HG03342 (cell line): ENCODE measurements at regions not wholly inside any gene's neighbourhood (a gene's known extent, or its start where the extent isn't known, plus 50 kb on each side); places are given as distances from the start of the nearest gene placed in this dataset.

Experiments
- ATAC-seq: cut with Tn5 transposase; IDR thresholded peaks from one replicate; pipeline ENCODE4 v1.9.1; 2021; ENCODE audit warnings: mild to moderate bottlenecking, moderate library complexity; ENCODE audit not compliant: unreplicated experiment

DNA sequence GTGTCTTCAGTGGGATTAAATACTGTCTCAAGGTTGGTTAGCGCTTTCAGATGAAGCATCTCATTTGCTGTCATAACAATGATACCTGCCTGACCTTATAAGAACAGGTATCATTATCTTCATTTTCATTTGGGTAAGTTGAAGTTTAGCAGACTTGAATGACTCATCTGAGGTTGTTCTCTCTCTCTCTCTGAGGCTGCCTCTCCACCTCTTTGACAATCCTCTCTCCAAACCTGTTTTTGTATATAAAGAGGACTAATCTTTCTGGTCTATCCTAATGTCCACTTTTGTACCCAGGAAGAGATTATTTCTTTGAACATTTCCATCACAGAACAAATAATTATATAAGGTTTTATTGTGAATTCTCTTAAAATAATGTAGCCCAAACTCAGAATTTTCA is 291.4 kb downstream of the KLF6 start:
- ATAC-seq: no peak

DNA sequence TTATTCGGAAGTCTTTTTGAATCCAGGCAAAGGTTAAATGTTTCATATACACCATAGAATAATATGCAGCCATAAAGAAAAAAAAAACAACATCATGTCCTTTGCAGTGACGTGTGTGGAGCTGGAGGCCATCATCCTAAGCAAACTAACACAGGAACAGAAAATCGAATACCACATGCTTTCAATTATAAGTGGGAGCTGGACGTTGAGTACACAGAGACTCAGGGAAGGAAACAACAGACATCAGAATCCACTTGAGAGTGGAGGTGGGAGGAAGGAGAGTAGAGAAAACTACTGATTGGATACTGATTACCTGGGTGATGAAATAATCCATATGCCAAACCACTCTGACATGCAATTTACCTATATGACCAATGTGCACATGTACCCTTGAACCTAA is 293.4 kb downstream of the KLF6 start:
- no peak for ATAC-seq

DNA sequence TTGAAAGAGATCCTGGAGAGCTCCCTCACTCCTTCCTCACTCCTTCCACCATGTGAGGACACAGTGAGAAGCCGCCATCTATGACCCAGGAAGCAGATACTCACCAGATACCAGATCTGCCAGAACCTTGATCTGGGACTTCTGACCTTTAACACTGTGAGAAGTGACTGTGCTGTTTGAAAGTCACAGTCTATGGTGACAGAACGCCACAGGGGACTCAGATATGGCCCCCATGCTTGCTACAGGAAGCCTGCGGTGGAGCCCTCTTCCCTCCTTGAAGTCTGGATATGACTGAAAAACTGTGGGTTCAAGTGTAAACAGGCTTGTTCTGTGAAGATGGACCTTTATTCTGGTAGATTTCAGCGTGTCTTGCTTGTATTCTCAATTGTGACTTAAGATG is 297.8 kb downstream of the KLF6 start:
- ATAC-seq: no peak

DNA sequence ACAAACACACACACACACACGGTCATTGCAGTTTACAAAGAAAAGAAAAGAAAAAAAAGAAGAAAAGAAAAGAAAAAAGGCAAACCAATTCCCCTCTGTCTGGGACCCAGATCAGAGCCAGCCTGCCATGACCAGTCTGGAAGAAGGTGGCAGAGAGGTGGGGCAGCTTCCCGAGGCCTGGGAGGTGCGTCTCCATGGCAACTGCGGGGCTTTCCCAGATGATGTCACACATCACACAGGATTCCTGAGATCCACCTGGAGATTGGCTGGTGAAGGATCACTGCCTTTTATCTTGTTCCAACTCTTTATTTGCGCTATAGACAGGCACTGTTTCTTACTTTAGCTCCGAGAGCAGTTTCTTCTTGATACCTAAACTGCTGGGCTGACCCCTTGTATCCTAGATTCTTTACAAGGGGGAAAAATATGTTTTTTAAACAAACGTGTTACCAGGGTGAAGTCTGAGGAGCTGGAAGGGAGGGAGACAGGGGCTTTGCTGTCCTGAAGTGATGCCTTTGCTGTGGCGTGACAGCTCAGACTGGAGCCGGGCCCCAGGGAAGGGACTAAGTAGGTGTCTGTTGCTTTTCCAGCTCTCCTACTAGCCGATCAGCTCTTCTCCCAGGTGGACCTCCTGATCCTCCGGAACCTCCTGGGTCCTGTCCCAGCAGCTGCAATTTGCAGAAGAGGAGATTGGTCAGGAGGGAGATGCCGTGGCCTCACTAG is 298.5 kb downstream of the KLF6 start:
- no peak for ATAC-seq

DNA sequence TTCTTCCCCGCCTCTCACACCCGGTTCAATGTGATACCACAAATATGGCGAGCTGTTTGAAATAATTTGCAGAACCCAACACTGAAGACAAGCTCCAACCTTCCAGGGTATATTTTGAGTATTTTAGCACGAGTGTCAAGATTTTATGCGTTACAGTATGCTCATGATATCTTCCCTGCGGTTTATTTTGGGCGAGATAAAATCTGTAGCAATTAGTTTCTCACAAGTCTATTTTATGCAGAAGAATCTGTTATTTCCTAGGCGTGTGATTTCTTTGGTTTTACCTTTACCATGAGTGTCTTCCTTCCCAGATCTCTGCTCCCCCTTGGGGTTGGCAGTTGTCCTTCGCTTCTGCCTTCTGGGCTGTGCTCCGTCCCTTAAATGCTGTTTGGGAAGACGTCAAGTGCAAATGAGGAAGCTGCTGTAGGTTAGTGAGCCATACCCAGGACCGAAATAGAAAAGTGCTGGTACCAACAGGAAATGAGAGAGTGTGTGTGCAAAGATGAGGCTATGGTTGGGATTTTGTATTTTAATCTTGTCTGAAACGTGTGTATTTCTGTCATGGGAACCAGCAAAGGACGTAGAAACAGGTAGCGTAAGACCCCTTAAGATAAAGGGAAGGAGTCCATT is 299.8 kb downstream of the KLF6 start:
- ATAC-seq: no peak

DNA sequence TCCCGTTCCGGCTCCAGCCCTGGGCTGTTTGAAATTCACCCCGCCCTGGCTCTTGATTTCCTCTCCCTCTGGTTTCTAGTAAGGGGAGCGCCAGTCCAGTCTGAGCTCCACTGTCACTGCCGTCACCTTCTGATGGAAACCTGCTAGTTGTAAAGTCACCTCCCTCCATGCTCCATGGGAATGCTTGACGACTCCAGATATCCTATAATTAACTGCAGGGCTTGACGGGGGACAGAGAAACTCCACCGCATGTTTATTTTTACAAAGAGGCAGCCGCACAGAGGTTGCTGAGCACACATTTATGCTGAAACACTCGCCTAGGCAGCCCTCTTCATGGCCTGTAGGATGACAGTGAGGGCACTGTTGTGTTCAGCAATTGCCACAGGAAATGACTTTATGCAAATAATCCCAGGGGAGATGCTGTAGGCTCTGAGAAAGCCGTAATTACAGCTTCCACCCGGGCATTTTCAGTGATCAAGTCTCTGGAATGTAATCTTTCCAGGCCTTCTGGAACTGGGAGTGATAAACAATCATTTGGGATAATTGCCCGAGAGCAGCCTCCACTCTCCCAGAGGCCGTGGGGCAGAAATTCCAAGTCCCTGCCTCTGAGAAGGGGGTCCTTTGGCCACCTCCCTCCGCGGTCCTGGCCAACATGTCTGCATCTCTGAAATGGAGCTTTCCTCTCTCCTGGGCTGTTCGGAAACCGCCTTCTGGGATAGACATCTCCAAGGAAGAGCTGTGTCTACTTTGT is 300.5 kb downstream of the KLF6 start:
- ATAC-seq: peak; percentile 74

DNA sequence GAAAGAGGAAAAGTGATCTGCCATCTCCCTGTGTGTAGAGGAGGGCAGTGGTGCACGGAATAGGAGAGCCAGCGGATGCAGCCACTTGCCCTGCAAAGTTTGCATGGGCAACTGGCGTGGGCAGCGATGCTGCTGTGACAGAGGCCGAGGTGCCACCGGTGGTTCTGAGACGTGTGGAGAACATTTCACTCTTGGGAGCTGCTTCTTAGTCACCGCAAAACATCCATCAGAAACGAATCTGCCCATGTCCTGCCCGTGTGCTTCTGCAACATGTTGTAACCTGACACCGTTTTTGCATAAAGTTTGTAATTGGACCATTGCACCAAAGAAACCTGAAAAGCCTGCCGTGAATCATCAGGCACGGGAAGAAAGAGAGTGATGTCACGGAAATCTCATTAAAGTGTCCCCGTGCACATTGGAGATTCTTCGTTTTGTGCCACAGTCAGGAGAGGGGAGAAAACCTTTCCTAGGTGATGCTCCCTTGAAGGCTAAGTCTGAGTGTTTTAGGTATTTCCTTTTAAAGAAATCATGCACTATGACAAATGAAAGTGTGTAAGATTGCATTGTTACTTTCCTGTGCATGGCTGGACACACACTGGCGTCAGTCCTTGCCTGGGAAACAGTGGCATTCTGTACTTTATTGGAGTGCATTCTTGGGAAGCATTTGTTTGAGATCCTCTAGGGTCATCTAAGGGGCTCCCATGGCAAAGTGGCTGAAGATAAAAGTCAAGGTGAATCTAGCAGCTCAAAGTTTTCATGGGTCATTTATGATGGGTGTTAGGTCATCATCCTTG is 302.6 kb downstream of the KLF6 start:
- peak; percentile 51 for ATAC-seq

DNA sequence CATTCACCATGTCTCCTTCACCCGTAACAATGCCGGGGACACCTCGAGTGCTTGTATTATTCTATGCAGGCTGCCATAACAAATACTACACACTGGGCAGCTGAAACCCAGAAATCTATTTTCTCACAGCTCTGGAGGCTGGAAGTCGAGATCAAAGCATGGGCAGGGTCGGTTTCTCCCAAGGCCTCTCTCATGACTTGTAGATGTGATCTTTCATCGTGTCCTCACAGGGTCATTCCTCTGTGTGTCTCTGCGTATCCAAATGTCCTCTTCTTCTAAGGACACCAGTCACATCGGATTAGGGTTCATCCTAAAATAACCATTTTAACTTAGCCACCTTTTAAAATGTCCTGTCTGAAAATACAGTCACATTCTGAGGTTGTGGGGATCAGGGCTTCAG is 303.5 kb downstream of the KLF6 start:
- ATAC-seq: no peak

DNA sequence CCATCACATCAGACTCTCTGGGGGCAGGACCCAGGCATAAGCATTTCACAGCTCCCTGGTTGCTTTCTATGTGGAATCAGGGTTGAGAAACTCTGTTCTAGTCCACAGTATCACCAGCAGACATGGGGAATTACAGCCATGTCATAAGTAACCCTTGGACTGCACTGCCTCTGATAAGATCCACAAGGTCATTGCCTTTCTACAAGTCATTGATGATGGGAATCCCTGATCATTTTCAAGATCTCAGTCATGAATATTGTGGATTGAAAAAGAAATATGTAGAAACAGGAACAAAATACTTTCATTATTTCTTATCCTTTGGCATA is 304.1 kb downstream of the KLF6 start:
- ATAC-seq: no peak

DNA sequence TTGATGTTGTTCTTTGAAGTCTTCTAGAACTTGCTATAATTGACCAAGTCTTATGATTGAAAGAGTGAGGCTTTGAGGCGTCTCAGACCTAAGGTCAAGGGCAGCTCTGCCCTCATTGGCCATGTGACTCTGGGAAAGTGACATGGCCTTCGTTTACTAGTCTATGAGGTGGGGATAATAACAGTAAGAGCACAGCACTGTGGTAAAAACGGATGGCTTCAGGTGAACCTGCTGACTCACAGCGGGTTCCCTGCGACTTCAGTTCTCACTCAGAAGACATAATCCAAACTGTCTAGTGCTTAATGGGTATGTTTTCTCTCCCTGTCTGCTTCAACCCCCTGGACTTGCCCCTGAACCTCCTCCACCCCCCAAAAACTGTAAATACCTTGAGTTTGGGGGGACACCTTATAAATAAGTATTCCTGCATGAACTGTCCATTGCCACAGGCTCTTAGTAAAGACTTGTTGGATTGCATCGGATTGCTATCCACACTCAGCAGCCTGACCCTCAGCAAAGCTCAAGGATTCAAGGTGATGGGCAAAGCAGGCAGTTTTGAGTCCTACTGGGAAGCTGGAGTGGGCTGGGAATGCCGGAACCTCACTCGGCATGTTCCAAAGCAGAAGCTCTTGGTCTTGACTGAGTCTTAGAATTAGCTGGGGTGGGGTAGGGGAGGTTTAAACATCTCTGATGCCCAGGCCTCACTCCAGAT is 304.6 kb downstream of the KLF6 start:
- ATAC-seq: no peak

DNA sequence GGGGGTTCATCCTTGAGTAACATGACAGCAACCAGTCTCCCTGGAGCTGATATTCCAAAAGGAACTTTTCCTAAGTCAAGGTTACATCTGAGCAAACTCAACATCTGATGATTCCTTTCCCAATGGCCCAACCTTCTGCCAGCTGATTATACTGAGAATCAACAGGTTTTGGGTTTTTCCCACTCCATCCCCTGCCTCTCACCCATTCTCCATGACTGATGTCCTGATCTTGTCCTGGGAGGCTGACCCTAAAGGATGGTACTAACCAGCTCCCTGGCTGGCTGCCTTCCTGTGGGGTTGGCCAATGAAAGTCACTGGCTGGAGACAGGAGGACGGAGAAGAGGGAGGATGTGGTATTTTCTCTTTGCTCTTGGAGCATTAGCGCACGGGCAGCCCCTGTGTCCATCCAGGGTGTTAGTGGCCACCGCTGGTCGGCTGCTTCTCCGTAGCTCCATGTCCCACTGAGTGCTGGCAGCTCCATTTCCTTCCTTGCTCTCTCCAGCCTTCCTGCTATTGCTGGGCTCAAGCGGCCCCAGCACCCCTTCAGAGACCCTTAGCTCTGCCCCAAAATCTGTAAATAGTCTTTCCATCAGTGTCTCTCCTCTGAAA is 306.2 kb upstream of the PITRM1 start:
- no peak for ATAC-seq

DNA sequence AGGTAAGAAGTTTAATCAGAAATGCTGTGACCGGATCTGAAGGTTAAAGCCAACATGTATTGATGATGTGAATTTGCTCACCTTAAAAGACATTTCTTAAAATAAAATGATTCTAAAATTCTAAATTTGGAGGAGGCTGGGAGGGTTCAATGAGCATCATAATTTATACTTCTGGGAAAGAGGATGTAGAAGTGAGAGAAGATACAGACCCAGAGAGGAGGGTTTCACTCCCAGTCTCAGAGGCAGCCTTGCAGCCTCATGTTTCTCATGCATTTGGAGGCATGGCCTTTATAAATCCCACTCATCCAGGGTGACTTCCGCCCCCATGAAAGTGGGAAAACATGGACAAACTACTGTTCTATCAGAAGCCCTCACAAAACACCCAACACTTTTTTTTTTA is 305.6 kb upstream of the PITRM1 start:
- peak; percentile 50 for ATAC-seq

DNA sequence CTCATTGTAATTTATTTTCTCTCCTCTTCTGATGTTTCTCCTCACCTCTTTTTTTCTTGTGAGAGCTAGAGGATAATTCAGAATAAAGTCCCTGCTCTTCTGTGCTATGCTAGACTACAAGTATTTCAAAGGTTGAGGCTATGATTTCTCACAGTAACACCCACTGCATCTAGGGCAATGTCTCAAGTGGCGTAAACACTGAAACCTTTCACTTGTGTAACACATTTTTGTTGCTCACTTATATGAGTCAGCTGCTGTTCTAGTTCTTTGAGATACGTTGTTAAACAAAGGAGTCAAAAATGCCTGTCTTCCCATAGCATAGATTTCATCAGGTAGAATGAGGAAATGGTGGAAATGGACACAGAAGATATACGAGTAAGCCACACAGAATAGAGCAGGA is 305.1 kb upstream of the PITRM1 start:
- no peak for ATAC-seq

DNA sequence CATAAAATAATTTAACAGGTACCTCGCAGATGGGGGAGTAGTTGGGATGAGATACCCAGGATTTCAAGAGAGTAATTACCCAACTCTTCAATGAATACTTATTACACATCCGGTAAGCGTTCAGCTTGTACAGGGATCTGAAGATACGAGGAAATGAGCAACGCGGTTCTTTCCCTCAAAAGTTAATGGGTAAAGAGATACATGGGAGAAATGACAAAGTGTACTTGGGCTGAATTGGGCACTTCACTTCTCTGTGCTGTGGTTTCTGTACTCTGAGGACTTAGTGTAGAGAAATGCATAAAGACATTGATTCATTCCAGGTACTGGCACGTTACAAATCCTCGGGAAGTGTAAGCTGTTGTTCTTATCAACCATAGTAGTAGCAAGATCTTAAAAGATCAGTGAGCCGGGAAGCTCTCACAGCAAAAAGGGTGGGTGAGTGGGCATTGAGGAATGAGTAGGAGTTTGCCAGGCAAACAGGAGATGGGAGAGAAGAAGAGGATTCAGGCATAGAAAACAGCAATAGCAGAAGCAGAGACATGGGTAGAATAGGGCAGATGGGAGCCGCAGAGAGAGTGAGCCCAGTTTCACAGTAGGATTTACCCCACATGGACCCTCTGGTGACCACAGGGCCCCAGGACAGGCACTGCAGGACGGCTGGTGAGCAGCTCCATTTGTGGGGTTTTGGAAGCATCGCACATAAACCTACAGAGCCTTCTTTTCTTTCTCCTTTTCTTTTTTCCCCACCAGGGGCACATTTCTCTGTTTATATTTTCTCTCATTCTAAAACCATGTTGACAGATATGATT is 304.3 kb upstream of the PITRM1 start:
- ATAC-seq: no peak

DNA sequence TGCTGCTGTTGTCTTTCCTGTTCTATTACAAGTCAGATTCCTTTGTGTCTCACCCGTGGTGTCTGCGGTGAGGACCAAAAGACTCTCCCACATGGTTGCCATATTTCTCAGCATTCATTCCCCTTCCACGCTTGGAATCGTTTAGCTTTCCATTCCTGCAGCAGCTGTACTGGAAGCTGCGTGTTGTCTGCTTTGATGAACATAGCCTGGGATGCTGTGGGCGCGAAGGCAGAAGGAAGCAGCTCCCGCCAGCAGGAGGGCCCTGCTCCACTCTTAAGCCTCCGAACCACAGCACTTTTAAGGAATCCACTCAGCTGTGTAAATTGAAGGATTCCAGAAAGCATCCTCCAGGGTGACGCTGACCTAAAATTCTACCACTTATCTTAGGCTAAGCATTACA is 303.6 kb upstream of the PITRM1 start:
- no peak for ATAC-seq

DNA sequence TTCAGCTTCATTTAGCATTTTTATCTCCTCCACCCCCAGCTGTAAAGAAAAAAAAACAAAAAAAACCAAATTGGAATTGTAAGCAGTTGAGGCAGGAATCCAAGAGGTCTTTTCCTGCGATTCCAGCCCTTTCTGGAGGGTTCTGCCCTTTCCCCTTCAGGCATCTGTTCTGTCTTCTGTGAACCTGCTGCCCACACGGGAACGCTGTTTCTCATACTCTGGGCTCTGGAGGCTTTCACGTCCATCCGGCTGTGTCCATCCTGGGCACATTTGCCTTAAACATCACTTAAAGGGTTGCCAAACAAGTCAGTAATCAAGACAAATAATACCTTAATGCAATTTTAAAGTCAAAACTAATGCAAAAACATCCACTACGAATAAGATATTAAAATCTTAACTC is 302.8 kb upstream of the PITRM1 start:
- ATAC-seq: no peak

DNA sequence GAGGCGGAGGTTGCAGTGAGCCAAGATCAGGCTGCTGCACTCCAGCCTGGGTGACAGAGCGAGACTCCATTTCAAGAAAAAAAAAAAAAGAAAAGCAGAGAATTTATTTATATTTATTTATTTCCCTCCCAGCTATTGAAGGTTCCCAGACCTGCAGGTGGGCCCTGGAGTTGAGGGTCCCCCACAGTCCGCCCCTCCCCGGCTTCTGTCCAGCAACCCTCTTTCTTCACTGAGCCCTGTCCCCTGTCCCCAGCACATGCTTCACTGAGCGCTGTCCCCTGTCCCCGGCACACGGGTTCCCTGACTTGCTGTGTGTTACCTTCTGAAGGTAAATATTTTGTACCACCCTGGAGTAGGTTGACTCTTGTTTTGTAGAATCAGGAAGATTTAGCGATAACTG is 301.7 kb upstream of the PITRM1 start:
- no peak for ATAC-seq

DNA sequence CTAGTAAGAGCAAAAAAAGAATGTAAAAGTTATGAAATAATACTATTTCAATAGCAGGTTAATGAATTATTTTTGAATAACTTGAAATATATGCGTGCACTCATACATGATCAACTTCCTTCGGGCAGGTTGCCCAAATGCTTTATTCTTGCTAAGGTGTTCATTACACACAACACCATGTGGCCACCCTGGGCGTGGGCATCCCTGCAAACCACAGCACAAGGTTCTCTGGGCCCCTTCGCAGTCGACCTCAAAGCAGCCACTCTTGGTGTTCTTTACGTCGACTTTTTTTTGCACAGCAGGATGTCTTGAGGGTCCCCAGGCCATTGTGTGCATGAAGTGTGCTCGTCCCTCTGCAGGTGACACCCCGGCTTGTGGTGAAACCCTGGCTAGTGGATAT is 300.7 kb upstream of the PITRM1 start:
- no peak for ATAC-seq

DNA sequence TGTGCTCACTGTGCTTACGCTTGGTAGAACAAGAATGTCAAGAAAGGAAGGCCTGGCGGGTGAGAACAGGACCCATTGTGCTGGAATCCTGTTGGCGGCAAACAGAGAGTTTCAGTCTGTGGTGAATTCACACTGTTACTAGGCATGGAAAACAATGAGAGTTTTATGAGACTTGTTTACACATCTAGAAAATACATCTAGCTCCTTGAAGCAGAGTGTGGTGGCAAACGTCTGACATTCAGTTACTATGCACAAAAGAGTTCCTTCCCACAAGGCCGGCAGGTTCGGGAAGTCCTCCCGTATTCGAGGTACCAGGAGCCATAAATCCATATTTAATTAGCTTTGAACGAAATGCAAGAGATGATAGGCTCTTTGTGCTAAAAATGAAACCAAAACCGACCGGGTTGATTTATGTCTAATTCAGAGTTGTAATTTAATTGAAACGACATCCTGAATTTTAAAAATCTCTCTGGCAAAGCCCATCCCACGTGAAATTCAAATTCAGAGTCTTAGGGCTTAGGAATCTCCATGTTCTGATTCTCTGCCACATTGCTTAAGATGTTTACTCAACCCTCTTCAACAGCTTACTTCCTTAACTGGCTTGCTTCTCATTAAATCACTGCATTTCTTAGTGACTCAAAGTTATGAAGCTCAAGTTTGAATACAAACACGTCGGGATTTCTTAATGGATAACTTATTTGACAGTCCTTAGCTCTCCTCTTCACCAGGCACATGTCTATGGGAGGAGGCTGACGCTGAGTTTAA is 299.9 kb upstream of the PITRM1 start:
- no peak for ATAC-seq
